ENCODE measurements at regions not wholly inside any gene's neighbourhood (a gene's known extent, or its start where the extent isn't known, plus 50 kb on each side); places are given as distances from the start of the nearest gene placed in this dataset.

- DNase-seq, result no peak
Measured at GRCh38 chr13:104034891-104035290, 968.7 kb upstream of the SLC10A2 start.

- no peak for DNase-seq
Measured at GRCh38 chr13:104025303-104025702, 959.1 kb upstream of the SLC10A2 start.

- no peak for DNase-seq
Measured at GRCh38 chr13:104024416-104025170, 958.4 kb upstream of the SLC10A2 start.

- DNase-seq, result no peak
Measured at GRCh38 chr13:104021806-104022397, 955.7 kb upstream of the SLC10A2 start.

GRCh38 chr13:104017317-104017716 lies 951.1 kb upstream of the SLC10A2 start:
- DNase-seq, result no peak

GRCh38 chr13:104015646-104016396 lies 949.6 kb upstream of the SLC10A2 start:
- DNase-seq, result no peak

GRCh38 chr13:104014803-104015645 lies 948.8 kb upstream of the SLC10A2 start:
- no peak for DNase-seq

GRCh38 chr13:104011505-104012241 lies 945.5 kb upstream of the SLC10A2 start:
- no peak for DNase-seq

- no peak for DNase-seq
Measured at GRCh38 chr13:104008541-104009435, 942.6 kb upstream of the SLC10A2 start.

GRCh38 chr13:104008075-104008474 lies 941.9 kb upstream of the SLC10A2 start:
- no peak for DNase-seq

GRCh38 chr13:104006625-104007075 lies 940.4 kb upstream of the SLC10A2 start:
- DNase-seq, result no peak

GRCh38 chr13:104004572-104004971 lies 938.4 kb upstream of the SLC10A2 start:
- DNase-seq, result no peak

GRCh38 chr13:104002216-104002615 lies 936.0 kb upstream of the SLC10A2 start:
- DNase-seq, result no peak

- no peak for DNase-seq
Measured at GRCh38 chr13:104001766-104002165, 935.5 kb upstream of the SLC10A2 start.

GRCh38 chr13:103996733-103997132 lies 930.5 kb upstream of the SLC10A2 start:
- DNase-seq, result no peak

GRCh38 chr13:103983948-103984347 lies 917.7 kb upstream of the SLC10A2 start:
- no peak for DNase-seq

- no peak for DNase-seq
Measured at GRCh38 chr13:103976371-103976770, 910.2 kb upstream of the SLC10A2 start.

- no peak for DNase-seq
Measured at GRCh38 chr13:103973740-103974139, 907.5 kb upstream of the SLC10A2 start.

- no peak for DNase-seq
Measured at GRCh38 chr13:103969520-103970050, 903.4 kb upstream of the SLC10A2 start.

GRCh38 chr13:103965506-103966243 lies 899.5 kb upstream of the SLC10A2 start:
- DNase-seq, result no peak
